ENCODE measurements at regions not wholly inside any gene's neighbourhood (a gene's known extent, or its start where the extent isn't known, plus 50 kb on each side); places are given as distances from the start of the nearest gene placed in this dataset.
A peak's percentile ranks its signal among the peaks of the same experiment; 100 is the strongest.

DNA sequence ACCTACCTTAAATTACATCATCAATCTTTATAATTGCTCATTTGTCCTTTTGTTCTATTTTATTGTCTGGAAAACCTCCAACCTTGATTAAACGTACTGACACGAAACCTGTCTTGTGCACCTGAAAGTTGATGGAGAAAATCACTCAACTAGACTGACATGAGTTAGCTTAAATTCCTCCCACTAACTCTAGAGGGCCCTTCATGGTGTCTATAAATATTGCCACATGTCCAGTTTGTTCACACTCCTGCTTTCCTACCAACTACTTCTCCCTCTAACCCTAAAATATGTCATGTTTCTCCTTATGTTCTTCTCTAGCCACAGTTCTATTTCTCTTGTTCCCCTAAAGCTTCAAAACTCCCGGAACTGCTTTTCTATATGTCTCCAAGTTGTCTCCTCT is 59.8 kb upstream of the SGO1 start:
- POLR2A ChIA-PET, result no interaction called here

DNA sequence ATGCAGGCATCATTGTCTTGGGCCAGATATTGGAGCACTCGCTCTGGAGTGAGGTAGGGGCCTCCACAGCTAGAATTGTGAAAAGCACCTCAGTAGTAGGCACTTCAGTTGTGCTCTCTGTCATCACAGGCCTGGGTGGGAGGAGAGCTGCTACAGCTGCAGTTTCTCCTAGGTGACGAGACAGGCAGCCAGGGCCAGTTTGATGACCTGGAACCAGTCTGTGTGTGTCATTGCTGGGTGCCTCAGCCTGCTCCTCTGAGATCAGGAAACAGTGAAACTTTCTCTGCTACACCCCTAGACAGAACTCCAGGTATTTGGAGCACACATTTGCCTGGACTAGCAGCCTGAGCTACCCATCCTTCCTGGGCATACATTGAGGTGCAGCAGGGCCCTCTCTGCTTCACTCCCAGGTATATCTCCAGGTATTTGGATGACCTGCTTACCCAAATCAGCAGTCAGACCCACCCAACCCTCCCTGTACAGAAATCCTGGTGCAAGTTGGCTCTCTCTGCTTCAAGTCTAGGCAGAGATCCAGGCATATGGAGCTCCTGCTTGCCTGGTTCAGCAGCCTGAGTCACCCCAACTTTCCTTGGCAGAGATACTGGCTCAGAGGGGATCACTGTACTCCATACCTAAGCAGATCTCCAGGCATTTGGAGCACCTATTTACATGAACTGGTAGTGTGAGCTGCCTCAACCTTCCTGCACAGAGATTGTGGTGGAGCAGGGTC is 54.3 kb upstream of the SGO1 start:
- ChIA-PET POLR2A (no interaction called here), CTCF (no interaction called here), RAD21 (ENCODE audit: low non-redundant PET in 1 of 2, low total read pairs in 2 of 2, uncharacterized antibody in 2 of 2, unreplicated experiment in 2 of 2) (no interaction called here)
- Histone ChIP-seq H4K20me1 (ENCODE audit: insufficient read depth) (no peaks in the 10 kb centered on the region), H3K4me3 (replicated peaks in 1 of 2; ENCODE audit: low read depth in 1 of 2, low read length in 2 of 2) (no peak overlapping the region), H3K27ac (ENCODE audit: low read depth, low read length) (no peak overlapping the region), H3K9me2 (ENCODE audit: insufficient read depth) (no peaks in the 10 kb centered on the region), H3K4me2 (ENCODE audit: low read length) (no peak overlapping the region), H3K4me1 (ENCODE audit: control insufficient read depth in 1 of 2, insufficient read depth in 2 of 2, low read length in 2 of 2) (no peaks in the 10 kb centered on the region), H3K36me3 (ENCODE audit: control insufficient read depth in 1 of 2, insufficient read depth in 2 of 2, low read length in 2 of 2) (no peaks in the 10 kb centered on the region), H3K9ac (ENCODE audit: low read length) (no peak overlapping the region), H3K79me2 (ENCODE audit: insufficient read depth, low read length) (no peaks in the 10 kb centered on the region), H2AFZ (ENCODE audit: low read depth, low read length, poor library complexity, severe bottlenecking) (no peak overlapping the region), H3K9me3 (ENCODE audit: control insufficient read depth in 1 of 2, insufficient read depth in 1 of 2, low read depth in 1 of 2, low read length in 2 of 2) (no peaks in the 10 kb centered on the region), H3K27me3 (ENCODE audit: insufficient read depth, low read length) (no peaks in the 10 kb centered on the region)
- intact Hi-C loops (cut with micrococcal nuclease), result no loop called here
- no peak for ATAC-seq
- BruUV-seq (replicated peaks), result no TSS peak
- DNase-seq (ENCODE audit: low read depth, low spot score), result no peak
- TF ChIP-seq SRF (IDR thresholded peaks at IDR 0.05; ENCODE audit: low read depth) (no peak), TCF7L2 (IDR thresholded peaks at IDR 0.05; ENCODE audit: borderline replicate concordance, extremely low read depth, insufficient read depth, insufficient read length) (no peak), JUND (IDR thresholded peaks at IDR 0.05) (no peak), ZFX (IDR thresholded peaks at IDR 0.05) (no peak), SP1 (IDR thresholded peaks at IDR 0.05; ENCODE audit: low read depth) (no peak), ZNF274 (IDR thresholded peaks at IDR 0.05; ENCODE audit: low read depth, low read length) (no peak), SIN3A (IDR thresholded peaks at IDR 0.05; ENCODE audit: low read depth) (no peak), EZH2 (IDR thresholded peaks at IDR 0.05) (no peak), CBX3 (IDR thresholded peaks at IDR 0.05; ENCODE audit: low read depth) (no peak)
- TF ChIP-seq, protein P1, sequence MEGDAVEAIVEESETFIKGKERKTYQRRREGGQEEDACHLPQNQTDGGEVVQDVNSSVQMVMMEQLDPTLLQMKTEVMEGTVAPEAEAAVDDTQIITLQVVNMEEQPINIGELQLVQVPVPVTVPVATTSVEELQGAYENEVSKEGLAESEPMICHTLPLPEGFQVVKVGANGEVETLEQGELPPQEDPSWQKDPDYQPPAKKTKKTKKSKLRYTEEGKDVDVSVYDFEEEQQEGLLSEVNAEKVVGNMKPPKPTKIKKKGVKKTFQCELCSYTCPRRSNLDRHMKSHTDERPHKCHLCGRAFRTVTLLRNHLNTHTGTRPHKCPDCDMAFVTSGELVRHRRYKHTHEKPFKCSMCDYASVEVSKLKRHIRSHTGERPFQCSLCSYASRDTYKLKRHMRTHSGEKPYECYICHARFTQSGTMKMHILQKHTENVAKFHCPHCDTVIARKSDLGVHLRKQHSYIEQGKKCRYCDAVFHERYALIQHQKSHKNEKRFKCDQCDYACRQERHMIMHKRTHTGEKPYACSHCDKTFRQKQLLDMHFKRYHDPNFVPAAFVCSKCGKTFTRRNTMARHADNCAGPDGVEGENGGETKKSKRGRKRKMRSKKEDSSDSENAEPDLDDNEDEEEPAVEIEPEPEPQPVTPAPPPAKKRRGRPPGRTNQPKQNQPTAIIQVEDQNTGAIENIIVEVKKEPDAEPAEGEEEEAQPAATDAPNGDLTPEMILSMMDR (IDR thresholded peaks at IDR 0.05 in 2 of 3, conservative IDR thresholded peaks at IDR 0.05 in 1 of 3; ENCODE audit: borderline replicate concordance in 1 of 3, insufficient read depth in 1 of 3, low read depth in 2 of 3, low read length in 2 of 3), result no peak
- TF ChIP-seq, protein P2, sequence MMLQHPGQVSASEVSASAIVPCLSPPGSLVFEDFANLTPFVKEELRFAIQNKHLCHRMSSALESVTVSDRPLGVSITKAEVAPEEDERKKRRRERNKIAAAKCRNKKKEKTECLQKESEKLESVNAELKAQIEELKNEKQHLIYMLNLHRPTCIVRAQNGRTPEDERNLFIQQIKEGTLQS (IDR thresholded peaks at IDR 0.05), result no peak

More for the DNA sequence above, 59.8 kb upstream of the SGO1 start:
- CTCF ChIA-PET, result no interaction called here
- no peaks in the 10 kb centered on the region for H3K27me3 ChIP-seq (ENCODE audit: insufficient read depth, low read length)
- no peak overlapping the region for H3K4me2 ChIP-seq (ENCODE audit: low read length)
- H3K36me3 ChIP-seq (ENCODE audit: control insufficient read depth in 1 of 2, insufficient read depth in 2 of 2, low read length in 2 of 2), result no peaks in the 10 kb centered on the region
- RAD21 ChIA-PET (ENCODE audit: low non-redundant PET in 1 of 2, low total read pairs in 2 of 2, uncharacterized antibody in 2 of 2, unreplicated experiment in 2 of 2), result no interaction called here
- H3K9me2 ChIP-seq (ENCODE audit: insufficient read depth), result no peaks in the 10 kb centered on the region
- H2AFZ ChIP-seq (ENCODE audit: low read depth, low read length, poor library complexity, severe bottlenecking), result no peak overlapping the region
- no peak overlapping the region for H3K4me3 ChIP-seq (replicated peaks in 1 of 2; ENCODE audit: low read depth in 1 of 2, low read length in 2 of 2)
- H3K27ac ChIP-seq (ENCODE audit: low read depth, low read length), result no peak overlapping the region
- no peak for TF ChIP-seq SIN3A (IDR thresholded peaks at IDR 0.05; ENCODE audit: low read depth)
- TF ChIP-seq, protein P1 (IDR thresholded peaks at IDR 0.05 in 2 of 3, conservative IDR thresholded peaks at IDR 0.05 in 1 of 3; ENCODE audit: borderline replicate concordance in 1 of 3, insufficient read depth in 1 of 3, low read depth in 2 of 3, low read length in 2 of 3), result peak in 2 of 3 experiments; percentile 21 to 32; a peak in 2 of 6 replicates
- H4K20me1 ChIP-seq (ENCODE audit: insufficient read depth), result no peaks in the 10 kb centered on the region
- BruUV-seq (replicated peaks), result no TSS peak
- no peaks in the 10 kb centered on the region for H3K79me2 ChIP-seq (ENCODE audit: insufficient read depth, low read length)
- peak; percentile 61; the same call in 1 of the 2 replicates for ATAC-seq
- no peaks in the 10 kb centered on the region for H3K9me3 ChIP-seq (ENCODE audit: control insufficient read depth in 1 of 2, insufficient read depth in 1 of 2, low read depth in 1 of 2, low read length in 2 of 2)
- intact Hi-C loops (cut with micrococcal nuclease), result no loop called here
- H3K4me1 ChIP-seq (ENCODE audit: control insufficient read depth in 1 of 2, insufficient read depth in 2 of 2, low read length in 2 of 2), result no peaks in the 10 kb centered on the region
- H3K9ac ChIP-seq (ENCODE audit: low read length), result no peak overlapping the region
- no peak for DNase-seq (ENCODE audit: low read depth, low spot score)

Measured in HCT116 (cell line).